IMR-90 (cell line): ENCODE measurements at regions not wholly inside any gene's neighbourhood (a gene's known extent, or its start where the extent isn't known, plus 50 kb on each side); places are given as distances from the start of the nearest gene placed in this dataset.

Experiments used
- ATAC-seq: fragments of 200-7000 bp; cut with Tn5 transposase; 2 replicates; pipeline ENCODE4 v1.9.1; 2020; ENCODE audit warnings: low read depth, mild to moderate bottlenecking, moderate library complexity
- BruUV-seq: library from RNA; stranded (reverse); fragments of 400-500 nt; replicated peaks from 2 replicates; lab custom pipeline; 2021; lab: Mats Ljungman, UMichigan
- CTCF ChIA-PET: fragments of 300-600 bp; formaldehyde crosslinking; extraction: SDS; loops from one replicate; lab custom pipeline; 2021; ENCODE audit warnings: antibody characterized with exemption; lab: Yijun Ruan, JAX
- POLR2A ChIA-PET: fragments of 300-600 bp; sonication (Branson Sonifier 250); formaldehyde crosslinking; loops from one replicate; lab custom pipeline; 2022; ENCODE audit warnings: antibody characterized with exemption; ENCODE audit not compliant: unreplicated experiment; lab: Charles Lee
- DNase-seq: peaks from one replicate; pipeline ENCODE4 v3.0.0; 2013
- H2AFZ ChIP-seq: replicated peaks from 2 replicates; pipeline ENCODE3; 2013; ENCODE audit warnings: low read length, mild to moderate bottlenecking; ENCODE audit not compliant: poor library complexity
- H2AK5ac ChIP-seq: 2 replicates; pipeline ENCODE4 v1.6.1; 2013; ENCODE audit warnings: low read depth, low read length, inconsistent platforms
- H2AK9ac ChIP-seq: replicated peaks from 2 replicates; pipeline ENCODE3; 2013; ENCODE audit warnings: mild to moderate bottlenecking, low read depth, low read length, moderate library complexity; ENCODE audit not compliant: poor library complexity
- H2BK120ac ChIP-seq: 2 replicates; pipeline ENCODE4 v1.6.1; 2013; ENCODE audit warnings: low read depth, low read length, inconsistent platforms
- H2BK15ac ChIP-seq: 3 replicates; pipeline ENCODE4 v1.6.1; 2013; ENCODE audit warnings: low read depth, low read length, inconsistent platforms
- H2BK20ac ChIP-seq: 2 replicates; pipeline ENCODE4 v1.6.1; 2013; ENCODE audit warnings: low read depth, mild to moderate bottlenecking, inconsistent platforms, low read length, moderate library complexity
- H2BK5ac ChIP-seq: 2 replicates; pipeline ENCODE4 v1.6.1; 2013; ENCODE audit warnings: mild to moderate bottlenecking, low read depth, low read length, inconsistent platforms; ENCODE audit not compliant: poor library complexity, severe bottlenecking
- H3K14ac ChIP-seq: replicated peaks from 2 replicates; pipeline ENCODE4 v1.6.1; 2013; ENCODE audit warnings: low read depth, low read length, inconsistent platforms
- H3K18ac ChIP-seq: 2 replicates; pipeline ENCODE4 v1.6.1; 2013; ENCODE audit warnings: low read depth, low read length, control low read depth
- H3K23ac ChIP-seq: 2 replicates; pipeline ENCODE4 v1.6.1; 2013; ENCODE audit warnings: low read depth, low read length, inconsistent platforms
- H3K27ac ChIP-seq: 2 replicates; pipeline ENCODE4 v1.5.1; 2013; ENCODE audit warnings: mild to moderate bottlenecking, control low read depth, low read length; ENCODE audit not compliant: insufficient read depth
- H3K27me3 ChIP-seq: 2 replicates; pipeline ENCODE4 v1.6.1; 2013; ENCODE audit warnings: low read length; ENCODE audit not compliant: control insufficient read depth, insufficient read depth
- H3K36me3 ChIP-seq: 2 replicates; pipeline ENCODE4 v1.6.1; 2013; ENCODE audit warnings: low read length, mixed read lengths; ENCODE audit not compliant: control insufficient read depth, insufficient read depth
- H3K4ac ChIP-seq: 2 replicates; pipeline ENCODE4 v1.6.1; 2013; ENCODE audit warnings: low read depth, low read length, inconsistent platforms
- H3K4me1 ChIP-seq: 2 replicates; pipeline ENCODE4 v1.6.1; 2013; ENCODE audit warnings: low read length, mixed read lengths; ENCODE audit not compliant: control insufficient read depth, insufficient read depth
- H3K4me2 ChIP-seq: 2 replicates; pipeline ENCODE4 v1.6.1; 2013; ENCODE audit warnings: low read depth, mild to moderate bottlenecking, control low read depth, low read length, moderate library complexity
- H3K4me3 ChIP-seq: 2 replicates; pipeline ENCODE4 v1.5.1; 2013; ENCODE audit warnings: low read depth, mild to moderate bottlenecking, control low read depth, low read length, moderate library complexity; ENCODE audit not compliant: insufficient read depth
- H3K56ac ChIP-seq: 2 replicates; pipeline ENCODE4 v1.6.1; 2013; ENCODE audit warnings: low read length, inconsistent platforms; ENCODE audit not compliant: insufficient read depth; ENCODE audit errors: extremely low read depth
- H3K79me1 ChIP-seq, 2 experiments: 2 replicates each; pipeline ENCODE4 v1.6.1; 2013; ENCODE audit warnings: low read length in 2 of 2, inconsistent platforms in 1 of 2, low read depth in 1 of 2
- H3K9ac ChIP-seq: 2 replicates; pipeline ENCODE4 v1.6.1; 2013; ENCODE audit warnings: low read depth, low read length, control low read depth
- H3K9me1 ChIP-seq: 2 replicates; pipeline ENCODE4 v1.6.1; 2013; ENCODE audit warnings: low read length, inconsistent platforms; ENCODE audit not compliant: insufficient read depth
- H3K9me3 ChIP-seq: 2 replicates; pipeline ENCODE4 v1.6.1; 2013; ENCODE audit warnings: low read length; ENCODE audit not compliant: control insufficient read depth, insufficient read depth
- H4K20me1 ChIP-seq: 2 replicates; pipeline ENCODE4 v1.6.1; 2013; ENCODE audit warnings: low read length, inconsistent platforms; ENCODE audit not compliant: insufficient read depth
- H4K5ac ChIP-seq: 2 replicates; pipeline ENCODE4 v1.6.1; 2013; ENCODE audit warnings: mild to moderate bottlenecking, low read depth, low read length, control low read depth
- H4K8ac ChIP-seq, 2 experiments: 2 replicates each; pipeline ENCODE4 v1.6.1; 2013; ENCODE audit warnings: low read depth in 2 of 2, low read length in 2 of 2, control low read depth in 1 of 2, inconsistent platforms in 1 of 2
- H4K91ac ChIP-seq: 2 replicates; pipeline ENCODE4 v1.6.1; 2013; ENCODE audit warnings: low read depth, low read length, inconsistent platforms; ENCODE audit not compliant: insufficient read depth
- CEBPB ChIP-seq: IDR thresholded peaks from 2 replicates; pipeline ENCODE4 v1.6.1; 2012; ENCODE audit warnings: low read depth, low read length, improper control_type of control experiment
- MAFK ChIP-seq: IDR thresholded peaks from 2 replicates; pipeline ENCODE4 v1.6.1; 2012; ENCODE audit warnings: low read depth, low read length, improper control_type of control experiment
- MAZ ChIP-seq: IDR thresholded peaks from 2 replicates; pipeline ENCODE4 v1.6.1; 2012; ENCODE audit warnings: low read depth, mild to moderate bottlenecking, low read length, improper control_type of control experiment, moderate library complexity, borderline replicate concordance
- MXI1 ChIP-seq: IDR thresholded peaks from 2 replicates; pipeline ENCODE4 v1.6.1; 2012; ENCODE audit warnings: low read depth, mild to moderate bottlenecking, low read length, moderate library complexity, borderline replicate concordance
- POLR2A ChIP-seq: IDR thresholded peaks from 2 replicates; pipeline ENCODE4 v1.6.1; 2012; ENCODE audit warnings: mild to moderate bottlenecking, low read depth, low read length
- WGBS, 2 experiments: methylation state at CpG; one replicate each; pipeline versions ENCODE4 v1.1.5 to v1.1.7; 2013; ENCODE audit warnings: missing lambda C conversion rate in 2 of 2; ENCODE audit not compliant: insufficient read length in 1 of 2; ENCODE audit errors: extremely low coverage in 2 of 2; 5-methylcytosine and 5-hydroxymethylcytosine counted together
- dilution Hi-C: fragments of 300-500 bp; cut with HindIII; formaldehyde crosslinking; loops from one replicate; pipeline ENCODE4 v1.14.3; 2018; ENCODE audit warnings: low sequenced_read_pairs; ENCODE audit not compliant: unreplicated experiment
- in situ Hi-C: fragments of 300-500 bp; cut with MboI; formaldehyde crosslinking; loops from 3 replicates; pipeline ENCODE4 v1.14.3; 2019; ENCODE audit warnings: low sequenced_read_pairs, inconsistent platforms, mixed read lengths
- intact Hi-C: fragments of 100-400 bp; cut with micrococcal nuclease; formaldehyde crosslinking; loops from 2 replicates; pipeline ENCODE4 v1.10.0; 2022
- TF ChIP-seq, protein P1 (sequence below): fragments of 150-350 bp; IDR thresholded peaks from 2 replicates; pipeline ENCODE4 v1.6.1; 2016; ENCODE audit warnings: low read depth, mild to moderate bottlenecking, low read length, moderate library complexity, borderline replicate concordance

DNA sequence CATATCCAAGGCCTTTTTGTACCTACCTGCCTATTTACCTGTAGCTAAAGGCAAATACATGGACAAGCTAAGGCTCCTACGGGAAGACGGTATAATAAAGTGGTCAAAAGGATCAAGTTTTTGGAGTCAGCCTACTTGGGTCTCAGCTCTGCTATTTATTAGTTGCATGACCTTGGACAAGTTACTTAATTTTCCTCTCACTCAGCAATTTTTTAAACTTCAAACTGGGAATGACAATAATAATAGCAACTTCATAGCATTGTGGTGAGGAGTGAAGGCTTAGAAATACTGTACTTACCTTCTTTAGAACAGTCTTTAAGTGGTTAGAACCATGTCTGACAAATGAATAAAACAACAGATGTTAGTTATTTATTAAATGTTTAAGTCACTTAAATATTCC is 60.2 kb upstream of the SLC35F3 start:
- Histone ChIP-seq H4K8ac (no peak overlapping the region), H2AK5ac (no peak overlapping the region), H2AFZ (no peak overlapping the region), H3K36me3 (no peaks in the 10 kb centered on the region), H2BK120ac (no peak overlapping the region), H3K9me1 (no peaks in the 10 kb centered on the region), H3K56ac (no peak overlapping the region), H3K27me3 (no peaks in the 10 kb centered on the region), H3K23ac (no peak overlapping the region), H4K91ac (no peak overlapping the region), H2BK5ac (no peak overlapping the region), H3K4me3 (no peak overlapping the region), H3K18ac (no peak overlapping the region), H3K27ac (no peak overlapping the region), H3K4me1 (no peaks in the 10 kb centered on the region), H3K9me3 (peaks cover 22% of the 10 kb centered on the region), H2BK20ac (no peak overlapping the region), H2BK15ac (no peak overlapping the region), H3K9ac (no peak overlapping the region), H3K14ac (no peak overlapping the region), H4K5ac (no peak overlapping the region), H3K4ac (no peak overlapping the region), H4K20me1 (no peaks in the 10 kb centered on the region), H2AK9ac (no peak overlapping the region), H3K79me1 (no peaks in the 10 kb centered on the region), H3K4me2 (no peak overlapping the region)
- in situ Hi-C loops = no loop called here
- ChIA-PET CTCF (no interaction called here), POLR2A (no interaction called here)
- DNase-seq (no peak), ATAC-seq (no peak)
- TF ChIP-seq CEBPB (no peak), MXI1 (no peak), POLR2A (no peak), MAZ (no peak), MAFK (peak; percentile 52)
- TF ChIP-seq, protein P1, sequence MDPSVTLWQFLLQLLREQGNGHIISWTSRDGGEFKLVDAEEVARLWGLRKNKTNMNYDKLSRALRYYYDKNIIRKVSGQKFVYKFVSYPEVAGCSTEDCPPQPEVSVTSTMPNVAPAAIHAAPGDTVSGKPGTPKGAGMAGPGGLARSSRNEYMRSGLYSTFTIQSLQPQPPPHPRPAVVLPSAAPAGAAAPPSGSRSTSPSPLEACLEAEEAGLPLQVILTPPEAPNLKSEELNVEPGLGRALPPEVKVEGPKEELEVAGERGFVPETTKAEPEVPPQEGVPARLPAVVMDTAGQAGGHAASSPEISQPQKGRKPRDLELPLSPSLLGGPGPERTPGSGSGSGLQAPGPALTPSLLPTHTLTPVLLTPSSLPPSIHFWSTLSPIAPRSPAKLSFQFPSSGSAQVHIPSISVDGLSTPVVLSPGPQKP = no peak
- no CpG with 5 or more reads among the region's 2 CpGs for WGBS, 2 experiments
- dilution Hi-C loops = no loop called here
- no TSS peak for BruUV-seq
- intact Hi-C loops = no loop called here
